ENCODE measurements at regions not wholly inside any gene's neighbourhood (a gene's known extent, or its start where the extent isn't known, plus 50 kb on each side); places are given as distances from the start of the nearest gene placed in this dataset.

GRCh38 chr10:78366663-78367411, 333.2 kb downstream of the RPS24 start:
- no peak for TF ChIP-seq EZH2 (IDR thresholded peaks at IDR 0.05)
- TF ChIP-seq POLR2AphosphoS5 (IDR thresholded peaks at IDR 0.05; ENCODE audit: borderline replicate concordance, low read depth, low read length) = no peak
- no peak for TF ChIP-seq FOXP2 (optimal IDR thresholded peaks at IDR 0.05; ENCODE audit: control extremely low read depth, extremely low read length, insufficient read depth)

Measured in SK-N-MC (cell line).